ENCODE measurements at regions not wholly inside any gene's neighbourhood (a gene's known extent, or its start where the extent isn't known, plus 50 kb on each side); places are given as distances from the start of the nearest gene placed in this dataset.

DNA sequence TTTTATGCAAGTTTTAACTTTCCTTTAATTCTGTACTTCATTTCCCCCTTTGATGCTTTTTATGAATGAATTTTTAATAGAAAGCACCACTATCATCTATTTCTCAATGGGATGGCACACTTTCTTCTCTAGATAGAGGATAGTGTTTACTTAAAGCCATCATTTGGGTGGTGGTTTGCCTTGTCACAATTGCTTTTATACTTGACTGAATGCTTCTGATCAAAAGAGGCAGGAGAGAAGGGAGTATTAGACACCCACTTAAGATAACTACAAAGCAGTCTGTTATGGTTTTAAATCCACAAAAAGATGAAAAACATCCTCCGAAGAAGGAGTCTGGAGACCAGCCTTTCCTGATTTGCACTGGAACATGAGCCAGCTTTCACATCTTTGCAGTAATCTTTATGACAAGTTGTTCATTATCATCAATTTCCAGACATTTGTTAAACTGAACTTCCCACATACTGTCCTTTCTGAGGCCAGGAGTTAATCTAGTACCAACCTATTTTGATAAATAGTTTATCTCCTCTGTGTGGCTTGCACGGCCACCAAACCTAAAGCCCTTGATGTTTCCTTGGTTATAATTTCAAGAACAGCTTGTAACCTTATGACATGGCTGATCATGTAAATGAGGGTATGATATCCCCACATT is 270.4 kb upstream of the RBMY1B start:
- intact Hi-C loops (cut with DNase I; ENCODE audit: low total_unique reads) = no loop called here
- Histone ChIP-seq H3K4me1 (no peaks in the 10 kb centered on the region), H3K4me3 (no peak overlapping the region), H3K27ac (peak overlapping the region in 2 of 4 donors; percentile 16 to 35), H3K27me3 (no peaks in the 10 kb centered on the region), H3K36me3 (no peaks in the 10 kb centered on the region), H3K9me3 (no peaks in the 10 kb centered on the region)
- no peak for DNase-seq
- TF ChIP-seq POLR2A (IDR thresholded peaks at IDR 0.05) = no peak
- no peak for TF ChIP-seq POLR2AphosphoS5 (IDR thresholded peaks at IDR 0.05)
- TF ChIP-seq EP300 (IDR thresholded peaks at IDR 0.05; ENCODE audit: low read depth) = no peak
- TF ChIP-seq, protein P1, sequence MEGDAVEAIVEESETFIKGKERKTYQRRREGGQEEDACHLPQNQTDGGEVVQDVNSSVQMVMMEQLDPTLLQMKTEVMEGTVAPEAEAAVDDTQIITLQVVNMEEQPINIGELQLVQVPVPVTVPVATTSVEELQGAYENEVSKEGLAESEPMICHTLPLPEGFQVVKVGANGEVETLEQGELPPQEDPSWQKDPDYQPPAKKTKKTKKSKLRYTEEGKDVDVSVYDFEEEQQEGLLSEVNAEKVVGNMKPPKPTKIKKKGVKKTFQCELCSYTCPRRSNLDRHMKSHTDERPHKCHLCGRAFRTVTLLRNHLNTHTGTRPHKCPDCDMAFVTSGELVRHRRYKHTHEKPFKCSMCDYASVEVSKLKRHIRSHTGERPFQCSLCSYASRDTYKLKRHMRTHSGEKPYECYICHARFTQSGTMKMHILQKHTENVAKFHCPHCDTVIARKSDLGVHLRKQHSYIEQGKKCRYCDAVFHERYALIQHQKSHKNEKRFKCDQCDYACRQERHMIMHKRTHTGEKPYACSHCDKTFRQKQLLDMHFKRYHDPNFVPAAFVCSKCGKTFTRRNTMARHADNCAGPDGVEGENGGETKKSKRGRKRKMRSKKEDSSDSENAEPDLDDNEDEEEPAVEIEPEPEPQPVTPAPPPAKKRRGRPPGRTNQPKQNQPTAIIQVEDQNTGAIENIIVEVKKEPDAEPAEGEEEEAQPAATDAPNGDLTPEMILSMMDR (IDR thresholded peaks at IDR 0.05) = no peak
- in situ Hi-C loops (cut with MboI; ENCODE audit: low pct_ligation_motif_present in 1 of 4, low pct_unique_long_range_greater_than_20kb in 1 of 4, low sequenced_read_pairs in 3 of 4) = no loop called here
- 80% methylated on average over 2 of the region's 2 CpGs; no CpG with 5 or more reads in 1 of the 2 donors for WGBS, 2 donors (ENCODE audit: low coverage in 1 of 2)

DNA sequence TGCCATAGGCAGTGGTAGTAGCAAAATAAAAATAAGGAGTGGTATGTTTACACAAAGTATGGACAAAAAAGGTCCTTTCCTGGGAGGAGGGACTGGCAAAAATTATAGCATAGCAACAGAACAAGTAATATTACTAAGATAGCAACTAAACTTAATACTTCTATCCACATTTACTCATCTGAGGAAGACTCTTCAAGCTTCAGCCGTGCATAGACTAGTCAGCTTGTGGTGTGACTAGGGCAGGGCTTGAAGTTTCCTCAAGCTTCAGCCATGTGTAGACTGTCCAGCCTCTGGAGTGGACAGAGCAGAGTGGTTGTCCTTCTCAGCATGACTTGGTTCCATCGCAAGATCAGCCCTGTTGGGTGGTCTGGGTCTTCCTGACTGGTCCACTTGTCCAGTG is 268.3 kb upstream of the RBMY1B start:
- Histone ChIP-seq H3K4me3 (no peak overlapping the region), H3K4me1 (no peaks in the 10 kb centered on the region), H3K27me3 (no peaks in the 10 kb centered on the region), H3K9me3 (no peaks in the 10 kb centered on the region), H3K36me3 (no peaks in the 10 kb centered on the region), H3K27ac (no peak overlapping the region)
- intact Hi-C loops (cut with DNase I; ENCODE audit: low total_unique reads) = no loop called here
- in situ Hi-C loops (cut with MboI; ENCODE audit: low pct_ligation_motif_present in 1 of 4, low pct_unique_long_range_greater_than_20kb in 1 of 4, low sequenced_read_pairs in 3 of 4) = no loop called here
- WGBS, 2 donors (ENCODE audit: low coverage in 1 of 2) = no CpG with 5 or more reads among the region's 2 CpGs
- DNase-seq = no peak
- no peak for TF ChIP-seq POLR2A (IDR thresholded peaks at IDR 0.05)
- TF ChIP-seq, protein P1 (IDR thresholded peaks at IDR 0.05) = no peak
- TF ChIP-seq POLR2AphosphoS5 (IDR thresholded peaks at IDR 0.05) = no peak
- TF ChIP-seq EP300 (IDR thresholded peaks at IDR 0.05; ENCODE audit: low read depth) = no peak

DNA sequence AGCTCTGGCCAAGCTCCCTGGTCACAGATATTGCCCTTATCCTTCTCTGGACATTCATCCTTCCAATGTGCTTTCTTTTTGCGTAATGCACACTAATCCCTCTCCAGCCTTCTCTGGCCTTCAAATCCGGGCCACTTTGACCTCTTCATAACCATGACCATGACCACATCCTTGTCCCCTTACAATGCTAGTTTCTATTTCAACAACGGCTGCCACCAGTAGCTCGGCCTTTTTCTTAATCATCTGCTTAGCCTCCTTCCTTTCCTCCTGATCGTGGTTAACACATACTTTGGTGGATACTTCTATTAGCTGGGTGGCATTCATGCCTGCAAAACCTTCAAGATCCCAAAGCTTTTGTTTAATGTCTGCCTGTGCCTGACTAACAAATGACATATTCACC is 264.4 kb upstream of the RBMY1B start:
- intact Hi-C loops (cut with DNase I; ENCODE audit: low total_unique reads) = no loop called here
- Histone ChIP-seq H3K4me3 (no peak overlapping the region), H3K27ac (no peak overlapping the region), H3K36me3 (no peaks in the 10 kb centered on the region), H3K27me3 (no peaks in the 10 kb centered on the region), H3K4me1 (peaks cover 0 to 9% (median 0%) of the 10 kb centered on the region in 4 donors), H3K9me3 (no peaks in the 10 kb centered on the region)
- TF ChIP-seq POLR2A (IDR thresholded peaks at IDR 0.05) (no peak), POLR2AphosphoS5 (IDR thresholded peaks at IDR 0.05) (no peak)
- TF ChIP-seq, protein P1 (IDR thresholded peaks at IDR 0.05) = no peak
- in situ Hi-C loops (cut with MboI; ENCODE audit: low pct_ligation_motif_present in 1 of 4, low pct_unique_long_range_greater_than_20kb in 1 of 4, low sequenced_read_pairs in 3 of 4) = no loop called here
- no peak for DNase-seq
- no CpG with 5 or more reads among the region's 5 CpGs for WGBS, 2 donors (ENCODE audit: low coverage in 1 of 2)

DNA sequence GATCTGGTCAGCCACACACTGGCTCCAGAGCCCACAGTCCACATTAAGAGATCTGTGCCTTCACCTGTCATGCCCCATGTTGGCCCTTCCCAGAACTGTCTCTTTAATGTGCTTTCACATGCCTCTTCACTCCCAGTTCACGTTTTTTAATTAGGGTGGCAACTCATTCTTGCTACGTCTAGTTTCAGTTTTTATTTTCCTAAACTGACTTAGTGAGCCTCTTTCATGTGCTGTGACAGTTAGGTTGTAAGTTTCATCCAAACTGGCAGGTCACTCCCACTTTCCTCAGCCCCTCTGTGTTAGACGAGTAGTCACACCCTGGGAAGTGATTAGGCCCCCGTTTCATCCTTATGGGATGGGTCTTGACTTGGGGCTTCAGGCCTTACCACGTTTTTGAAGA is 262.5 kb upstream of the RBMY1B start:
- WGBS, 2 donors (ENCODE audit: low coverage in 1 of 2) = no CpG with 5 or more reads among the region's 5 CpGs
- intact Hi-C loops (cut with DNase I; ENCODE audit: low total_unique reads) (no loop called here), in situ Hi-C loops (cut with MboI; ENCODE audit: low pct_ligation_motif_present in 1 of 4, low pct_unique_long_range_greater_than_20kb in 1 of 4, low sequenced_read_pairs in 3 of 4) (no loop called here)
- DNase-seq = no peak
- H3K27me3 ChIP-seq = no peaks in the 10 kb centered on the region
- H3K9me3 ChIP-seq = no peaks in the 10 kb centered on the region
- no peaks in the 10 kb centered on the region for H3K36me3 ChIP-seq
- TF ChIP-seq POLR2AphosphoS5 (IDR thresholded peaks at IDR 0.05) (no peak), EP300 (IDR thresholded peaks at IDR 0.05; ENCODE audit: low read depth) (no peak), POLR2A (IDR thresholded peaks at IDR 0.05) (no peak)
- TF ChIP-seq, protein P1 (IDR thresholded peaks at IDR 0.05) = no peak
- H3K4me1 ChIP-seq = peaks cover 0 to 9% (median 0%) of the 10 kb centered on the region in 4 donors
- no peak overlapping the region for H3K4me3 ChIP-seq
- H3K27ac ChIP-seq = peak overlapping the region in 2 of 4 donors; percentile 54 to 61
